Activated naive CD8-positive, alpha-beta T cell treated with anti-CD3 and anti-CD28 coated beads, Interleukin-2, amount 10 ng/mL, durations not matched to agents 7 days and 5 days (primary cell): ENCODE measurements at regions not wholly inside any gene's neighbourhood (a gene's known extent, or its start where the extent isn't known, plus 50 kb on each side); places are given as distances from the start of the nearest gene placed in this dataset.

Source experiments
- ATAC-seq: fragments of 150-1000 bp; cut with Tn5 transposase; one replicate; pipeline ENCODE4 v1.10.0; 2021; ENCODE audit warnings: low read depth, moderate library complexity
- POLR2A ChIA-PET: fragments of 350-600 bp; sonication (Branson Sonifier 250); formaldehyde crosslinking; loops from one replicate; lab custom pipeline; 2021; ENCODE audit warnings: antibody characterized with exemption; lab: Charles Lee
- DNase-seq: peaks from one replicate; pipeline ENCODE4 v3.0.0; 2021
- H3K27ac Mint-ChIP-seq: one replicate; pipeline ENCODE4 v1.8.0; 2022; ENCODE audit warnings: mild to moderate bottlenecking, mixed read lengths
- H3K27me3 Mint-ChIP-seq: one replicate; pipeline ENCODE4 v1.8.0; 2022; ENCODE audit warnings: mild to moderate bottlenecking, moderate library complexity, mixed read lengths
- H3K36me3 Mint-ChIP-seq: one replicate; pipeline ENCODE4 v1.8.0; 2021; ENCODE audit warnings: mild to moderate bottlenecking, mixed read lengths
- H3K4me1 Mint-ChIP-seq: one replicate; pipeline ENCODE4 v1.8.0; 2021; ENCODE audit warnings: mixed read lengths
- H3K4me3 Mint-ChIP-seq: one replicate; pipeline ENCODE4 v1.8.0; 2022; ENCODE audit warnings: mild to moderate bottlenecking, moderate library complexity, mixed read lengths
- H3K9me3 Mint-ChIP-seq: one replicate; pipeline ENCODE4 v1.8.0; 2021; ENCODE audit warnings: mixed read lengths

DNA sequence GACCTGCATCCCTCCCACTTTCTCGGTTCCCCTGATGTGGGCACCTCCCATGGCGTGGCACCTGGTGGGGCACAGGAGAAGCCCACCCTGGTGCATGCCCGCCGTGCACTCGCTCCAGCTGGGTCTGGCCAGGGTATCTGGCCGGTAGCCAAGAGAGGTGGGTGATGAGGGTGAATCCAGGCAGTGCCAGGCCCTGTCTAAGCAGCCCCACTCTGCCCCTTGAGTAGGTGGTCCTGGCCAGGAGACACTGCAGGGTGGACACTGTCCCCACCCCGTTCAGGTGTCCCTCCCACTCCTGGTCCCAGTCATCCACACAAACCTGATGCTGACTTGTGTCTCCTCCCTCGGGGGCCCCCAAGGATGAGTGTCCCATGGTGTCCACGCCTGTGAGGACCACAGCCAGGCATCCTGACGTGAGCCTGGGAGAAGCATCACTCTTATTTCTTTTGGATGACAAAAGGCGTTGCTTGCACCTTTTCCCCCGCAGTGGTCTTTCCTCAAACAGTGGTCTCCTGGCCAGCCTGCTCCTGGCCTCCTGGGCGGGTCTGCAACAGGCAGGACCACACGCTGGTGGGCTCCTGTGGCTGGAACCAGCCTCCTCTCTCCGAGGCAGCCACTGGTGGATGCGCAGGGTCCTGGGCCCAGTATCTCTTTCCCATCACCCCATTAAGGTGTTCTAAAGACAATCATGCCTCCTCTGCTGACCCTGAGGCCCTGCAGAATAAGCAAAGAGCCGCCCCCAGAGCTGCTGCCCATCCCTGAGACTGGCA is 922.3 kb downstream of the BRD1 start:
- Mint-ChIP-seq H3K36me3 (no peaks in the 10 kb centered on the region), H3K9me3 (no peaks in the 10 kb centered on the region), H3K27ac (no peak overlapping the region), H3K27me3 (peaks cover 6% of the 10 kb centered on the region), H3K4me1 (no peaks in the 10 kb centered on the region), H3K4me3 (no peak overlapping the region)
- no peak for DNase-seq
- POLR2A ChIA-PET: no interaction called here
- ATAC-seq: no peak

- ATAC-seq (no peak), DNase-seq (no peak)
- Mint-ChIP-seq H3K27me3 (peaks cover 3% of the 10 kb centered on the region), H3K4me3 (no peak overlapping the region), H3K27ac (no peak overlapping the region), H3K9me3 (no peaks in the 10 kb centered on the region), H3K36me3 (no peaks in the 10 kb centered on the region), H3K4me1 (no peaks in the 10 kb centered on the region)
- POLR2A ChIA-PET: no interaction called here
These were observed 924.6 kb downstream of the BRD1 start for GRCh38 chr22:48902983-48903650.

DNA sequence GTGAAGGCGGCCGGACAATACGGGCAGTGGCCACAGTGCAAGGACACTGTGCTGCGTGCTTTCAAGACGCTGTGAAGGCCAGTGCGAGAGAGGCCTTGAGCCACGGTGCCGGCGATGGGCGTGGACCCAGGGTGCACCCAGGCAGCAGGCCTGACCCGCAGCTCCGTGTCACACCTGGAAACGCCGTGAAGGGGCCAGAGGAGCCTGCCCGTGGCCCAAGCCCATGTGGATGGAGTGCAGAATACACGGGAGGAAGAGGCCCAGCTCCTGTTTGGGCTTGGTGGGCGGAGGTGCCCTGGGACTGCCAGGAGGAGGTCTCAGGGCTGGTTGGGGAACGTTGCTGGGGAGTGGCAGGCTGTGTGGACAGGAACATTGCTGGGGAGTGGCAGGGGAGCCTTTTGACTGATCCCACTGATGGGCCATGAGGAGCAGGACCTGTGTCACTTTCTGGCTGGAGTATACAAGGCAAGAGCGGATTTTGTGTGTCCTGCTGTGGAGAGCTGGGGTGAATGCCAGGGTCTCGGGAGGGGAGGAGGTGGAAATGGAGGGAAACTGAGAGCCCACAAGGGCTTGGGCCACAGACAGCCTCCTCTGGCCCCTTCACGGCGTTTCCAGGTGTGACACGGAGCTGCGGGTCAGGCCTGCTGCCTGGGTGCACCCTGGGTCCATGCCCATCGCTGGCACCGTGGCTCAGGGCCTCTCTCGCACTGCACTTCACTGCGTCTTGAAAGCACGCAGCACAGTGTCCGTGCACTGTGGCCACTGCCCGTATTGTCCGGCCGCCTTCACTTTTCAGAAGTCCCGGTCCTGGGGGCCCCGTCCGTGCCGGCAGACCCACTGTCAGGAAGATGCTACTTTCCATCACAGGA is 925.4 kb downstream of the BRD1 start:
- ATAC-seq (no peak), DNase-seq (no peak)
- Mint-ChIP-seq H3K4me1 (no peaks in the 10 kb centered on the region), H3K36me3 (no peaks in the 10 kb centered on the region), H3K27ac (no peak overlapping the region), H3K9me3 (no peaks in the 10 kb centered on the region), H3K4me3 (no peak overlapping the region), H3K27me3 (no peaks in the 10 kb centered on the region)
- POLR2A ChIA-PET: no interaction called here

GRCh38 chr22:48901324-48901723 is 926.3 kb downstream of the BRD1 start:
- no peaks in the 10 kb centered on the region for H3K27me3 Mint-ChIP-seq
- no peak overlapping the region for H3K4me3 Mint-ChIP-seq
- DNase-seq: no peak
- H3K36me3 Mint-ChIP-seq: no peaks in the 10 kb centered on the region
- POLR2A ChIA-PET: no interaction called here
- H3K9me3 Mint-ChIP-seq: no peaks in the 10 kb centered on the region
- ATAC-seq: no peak
- H3K27ac Mint-ChIP-seq: no peak overlapping the region
- no peaks in the 10 kb centered on the region for H3K4me1 Mint-ChIP-seq

DNA sequence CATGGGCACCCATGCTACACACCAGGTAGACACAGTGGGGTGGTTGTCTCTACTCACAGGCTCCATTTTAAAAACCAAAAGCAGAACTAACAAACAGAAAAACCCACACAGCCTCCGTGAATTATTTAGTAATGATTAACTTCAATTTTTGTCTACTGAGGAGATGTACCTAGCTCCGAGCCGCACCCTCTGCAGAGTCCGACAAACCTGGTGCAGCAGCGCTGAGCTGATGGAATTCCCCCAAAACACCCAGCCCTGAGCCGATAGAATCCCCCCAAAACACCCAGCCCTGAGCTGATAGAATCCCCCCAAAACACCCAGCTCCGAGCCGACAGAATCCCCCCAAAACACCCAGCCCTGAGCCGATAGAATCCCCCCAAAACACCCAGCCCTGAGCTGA is 927.0 kb downstream of the BRD1 start:
- no peaks in the 10 kb centered on the region for H3K9me3 Mint-ChIP-seq
- H3K27me3 Mint-ChIP-seq: no peaks in the 10 kb centered on the region
- no peaks in the 10 kb centered on the region for H3K4me1 Mint-ChIP-seq
- ATAC-seq (no peak), DNase-seq (no peak)
- no peaks in the 10 kb centered on the region for H3K36me3 Mint-ChIP-seq
- POLR2A ChIA-PET: no interaction called here
- H3K4me3 Mint-ChIP-seq: no peak overlapping the region
- H3K27ac Mint-ChIP-seq: no peak overlapping the region

DNA sequence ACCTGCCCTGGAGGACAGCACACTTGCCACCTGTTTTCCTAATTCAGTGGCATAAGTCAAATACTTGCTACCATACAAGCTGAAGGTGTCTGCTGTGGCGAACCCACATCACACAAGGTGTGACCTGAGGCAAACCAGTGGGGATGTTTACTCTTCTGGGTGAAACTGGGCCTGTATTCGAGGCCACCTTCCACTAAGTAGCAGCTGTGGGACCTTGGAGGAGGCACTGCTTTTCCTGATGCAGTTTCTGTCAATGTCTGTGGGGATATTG is 927.4 kb downstream of the BRD1 start:
- Mint-ChIP-seq H3K4me1 (no peaks in the 10 kb centered on the region), H3K36me3 (no peaks in the 10 kb centered on the region), H3K4me3 (no peak overlapping the region), H3K9me3 (no peaks in the 10 kb centered on the region), H3K27ac (no peak overlapping the region), H3K27me3 (no peaks in the 10 kb centered on the region)
- no peak for ATAC-seq
- POLR2A ChIA-PET: no interaction called here
- no peak for DNase-seq

DNA sequence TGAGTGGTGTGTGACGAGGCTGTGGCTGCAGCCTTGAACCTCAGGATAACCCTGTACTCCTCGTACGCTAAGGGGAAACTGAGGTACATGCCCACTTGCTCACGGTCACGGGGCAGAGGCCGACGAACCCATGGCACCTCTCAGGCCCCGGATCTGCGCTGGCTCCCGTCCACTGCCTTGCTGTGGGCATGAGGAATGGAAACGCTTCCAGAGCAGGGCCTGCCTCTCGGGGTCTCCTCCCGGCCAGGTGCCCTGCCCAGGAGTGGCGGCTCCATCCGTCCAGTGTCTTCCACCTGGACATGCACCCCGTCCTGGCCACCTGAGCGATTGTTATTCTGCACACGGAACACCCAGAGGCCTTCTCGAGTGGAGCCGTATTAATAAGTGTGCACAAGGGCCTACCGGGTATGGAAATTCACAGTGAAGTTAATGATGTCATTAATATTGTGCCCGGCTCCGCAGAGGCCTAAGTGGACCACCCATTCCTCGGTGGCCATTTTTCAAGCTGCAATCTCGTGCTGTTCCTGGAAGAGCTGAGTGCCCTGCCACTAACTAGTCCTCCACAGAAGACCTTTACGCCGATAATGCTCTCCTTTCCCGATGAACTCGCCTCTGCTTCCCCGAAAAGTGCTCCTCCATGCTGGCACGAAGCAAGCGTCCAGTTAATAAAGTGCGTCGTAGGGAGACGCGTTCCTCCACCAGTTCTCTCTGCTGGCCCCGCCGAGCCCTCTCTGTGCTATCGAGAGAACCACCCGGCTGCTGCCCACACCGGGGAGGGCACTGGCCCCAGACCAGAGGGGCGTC is 927.9 kb downstream of the BRD1 start:
- no peak for DNase-seq
- no peaks in the 10 kb centered on the region for H3K9me3 Mint-ChIP-seq
- H3K27me3 Mint-ChIP-seq: no peaks in the 10 kb centered on the region
- ATAC-seq: no peak
- H3K27ac Mint-ChIP-seq: no peak overlapping the region
- no peaks in the 10 kb centered on the region for H3K4me1 Mint-ChIP-seq
- H3K36me3 Mint-ChIP-seq: no peaks in the 10 kb centered on the region
- no peak overlapping the region for H3K4me3 Mint-ChIP-seq
- POLR2A ChIA-PET: no interaction called here

- no peaks in the 10 kb centered on the region for H3K4me1 Mint-ChIP-seq
- no peak overlapping the region for H3K4me3 Mint-ChIP-seq
- ATAC-seq: no peak
- no peaks in the 10 kb centered on the region for H3K27me3 Mint-ChIP-seq
- no peaks in the 10 kb centered on the region for H3K36me3 Mint-ChIP-seq
- no peaks in the 10 kb centered on the region for H3K9me3 Mint-ChIP-seq
- DNase-seq: no peak
- H3K27ac Mint-ChIP-seq: no peak overlapping the region
- POLR2A ChIA-PET: no interaction called here
These were observed 929.0 kb downstream of the BRD1 start for GRCh38 chr22:48898524-48899250.

GRCh38 chr22:48897645-48898370 is 929.9 kb downstream of the BRD1 start:
- POLR2A ChIA-PET: no interaction called here
- Mint-ChIP-seq H3K4me3 (no peak overlapping the region), H3K9me3 (no peaks in the 10 kb centered on the region), H3K27ac (no peak overlapping the region), H3K4me1 (no peaks in the 10 kb centered on the region), H3K36me3 (no peaks in the 10 kb centered on the region), H3K27me3 (no peaks in the 10 kb centered on the region)
- no peak for DNase-seq
- no peak for ATAC-seq

- no peaks in the 10 kb centered on the region for H3K9me3 Mint-ChIP-seq
- POLR2A ChIA-PET: no interaction called here
- DNase-seq: no peak
- no peak for ATAC-seq
- no peaks in the 10 kb centered on the region for H3K4me1 Mint-ChIP-seq
- H3K36me3 Mint-ChIP-seq: no peaks in the 10 kb centered on the region
- no peaks in the 10 kb centered on the region for H3K27me3 Mint-ChIP-seq
- H3K27ac Mint-ChIP-seq: no peak overlapping the region
- H3K4me3 Mint-ChIP-seq: no peak overlapping the region
These were observed 930.7 kb downstream of the BRD1 start for GRCh38 chr22:48896766-48897644.

DNA sequence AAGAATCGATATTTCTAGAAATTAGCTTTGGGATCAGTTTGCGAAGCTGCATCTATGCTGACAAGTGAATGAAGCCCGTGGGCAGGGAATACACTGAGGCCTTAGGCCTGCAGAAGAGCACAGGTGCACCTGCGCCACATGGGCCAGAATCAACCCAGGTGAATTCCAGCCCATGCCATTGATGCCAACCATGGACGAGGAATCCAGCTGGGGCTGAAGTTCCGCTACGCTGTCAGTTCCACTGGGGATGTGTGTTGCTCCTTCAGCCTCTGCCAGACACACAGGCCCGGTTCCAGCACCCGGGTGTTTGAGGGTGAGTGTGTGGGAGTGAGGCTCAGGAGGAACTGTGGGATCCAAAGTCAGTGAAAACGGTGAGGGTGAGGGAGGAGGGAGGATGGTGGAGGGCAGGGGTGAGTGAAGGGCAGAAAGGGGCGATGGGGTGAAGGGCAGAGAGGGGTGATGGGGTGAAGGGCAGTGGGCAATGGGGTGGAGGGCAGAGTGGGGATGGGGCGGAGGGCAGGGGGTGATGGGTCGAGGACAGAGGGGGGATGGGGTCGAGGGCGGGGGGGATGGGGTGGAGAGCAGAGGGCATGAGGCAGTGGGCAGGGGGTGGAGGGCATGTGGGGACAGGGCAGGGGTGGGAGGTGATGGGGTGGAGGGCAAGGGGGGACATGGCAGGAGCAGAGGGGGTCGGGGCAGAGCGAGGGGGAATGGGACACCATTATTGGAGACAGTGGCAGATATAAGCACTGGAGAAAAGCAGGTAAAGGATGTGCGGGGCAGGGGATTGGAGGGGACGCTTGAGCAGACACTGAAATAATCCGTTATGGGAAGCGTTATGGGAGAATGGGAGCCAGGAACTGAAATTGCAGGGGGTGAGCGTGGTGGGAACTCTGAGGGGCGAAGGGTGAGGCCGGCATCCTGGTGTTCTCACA is 931.6 kb downstream of the BRD1 start:
- Mint-ChIP-seq H3K4me3 (no peak overlapping the region), H3K4me1 (no peaks in the 10 kb centered on the region), H3K27me3 (no peaks in the 10 kb centered on the region), H3K36me3 (no peaks in the 10 kb centered on the region), H3K27ac (no peak overlapping the region), H3K9me3 (no peaks in the 10 kb centered on the region)
- POLR2A ChIA-PET: no interaction called here
- DNase-seq: no peak
- no peak for ATAC-seq
